Hindlimb muscle (tissue), 1 donor: ENCODE measurements at regions not wholly inside any gene's neighbourhood (a gene's known extent, or its start where the extent isn't known, plus 50 kb on each side); places are given as distances from the start of the nearest gene placed in this dataset.

Experiments used
- DNase-seq: peaks from one replicate; pipeline ENCODE4 v3.0.0-alpha.2; 2013

DNA sequence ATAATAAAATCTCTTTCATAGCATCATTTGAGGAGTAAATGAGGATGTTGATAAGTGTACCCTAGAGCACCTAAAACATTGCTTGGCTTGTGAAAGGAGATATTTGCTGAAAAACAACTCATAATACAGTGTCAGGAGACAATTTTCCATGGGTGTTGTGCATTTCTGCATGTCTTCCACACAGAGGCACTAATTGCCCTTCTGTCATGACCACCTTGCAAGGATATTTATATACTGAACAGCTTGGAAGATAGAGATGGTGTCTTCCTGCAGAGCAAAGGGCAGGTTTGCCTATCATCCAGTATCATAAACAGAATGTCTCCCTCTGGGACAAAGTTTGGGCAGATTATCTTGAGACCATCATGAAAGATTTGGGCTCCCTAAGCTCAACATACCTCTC is 495.2 kb upstream of the LRRN3 start:
- DNase-seq, result no peak

DNA sequence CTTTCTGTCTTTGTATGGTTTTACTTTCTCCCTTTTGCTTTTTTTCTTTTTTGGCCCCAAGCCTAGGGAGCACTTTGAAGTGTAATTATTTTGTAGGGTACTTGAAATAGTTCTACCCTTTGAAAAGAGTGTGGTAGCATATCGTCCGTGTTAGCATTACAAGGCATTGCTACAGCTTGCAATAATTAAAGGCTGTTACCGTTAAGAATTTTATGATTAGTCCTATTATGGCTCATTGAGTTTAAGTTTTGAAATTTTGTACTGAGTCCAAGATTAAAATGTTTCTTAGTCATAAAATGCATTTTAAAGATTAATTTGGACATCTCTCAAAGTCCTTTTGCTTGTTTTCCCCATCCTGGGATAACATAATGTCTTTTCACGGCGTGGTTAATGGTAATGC is 490.0 kb upstream of the LRRN3 start:
- no peak for DNase-seq

DNA sequence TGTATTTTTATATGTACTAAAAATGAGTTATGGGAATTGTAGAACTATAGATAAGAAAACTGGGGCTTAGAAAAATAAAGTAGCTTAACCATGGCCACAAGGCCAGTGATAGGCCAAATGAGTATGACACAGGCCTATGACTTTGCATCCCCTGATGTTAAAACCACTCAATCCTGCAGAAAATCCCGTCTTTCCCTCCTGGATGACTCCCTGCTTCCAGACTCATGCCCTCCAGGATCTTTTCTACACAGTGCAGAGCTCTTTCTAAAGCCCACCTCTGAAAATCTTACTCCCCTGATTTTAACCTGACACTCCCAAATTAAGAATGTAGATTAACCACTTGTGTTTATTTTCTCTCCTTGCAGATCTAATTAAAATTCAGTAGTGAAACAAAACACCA is 489.2 kb upstream of the LRRN3 start:
- DNase-seq, result no peak

DNA sequence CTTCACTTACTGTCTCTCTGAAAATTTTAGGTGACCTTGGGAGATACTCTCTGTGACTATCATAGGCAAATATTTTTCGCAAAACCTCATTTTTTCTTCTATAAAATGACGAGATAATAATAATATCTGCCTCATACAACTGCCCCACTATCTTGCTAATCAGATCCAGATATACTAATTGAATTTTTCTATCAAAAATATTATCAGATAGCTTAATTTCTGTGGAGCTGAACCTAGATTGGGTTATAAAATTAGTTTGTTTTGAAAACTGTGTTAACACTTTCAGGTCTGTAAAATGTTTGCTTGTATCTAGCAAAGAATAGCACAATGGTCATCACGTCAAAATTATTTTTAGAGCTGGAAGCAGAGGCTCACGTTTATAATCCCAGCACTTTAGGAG is 486.7 kb upstream of the LRRN3 start:
- no peak for DNase-seq

DNA sequence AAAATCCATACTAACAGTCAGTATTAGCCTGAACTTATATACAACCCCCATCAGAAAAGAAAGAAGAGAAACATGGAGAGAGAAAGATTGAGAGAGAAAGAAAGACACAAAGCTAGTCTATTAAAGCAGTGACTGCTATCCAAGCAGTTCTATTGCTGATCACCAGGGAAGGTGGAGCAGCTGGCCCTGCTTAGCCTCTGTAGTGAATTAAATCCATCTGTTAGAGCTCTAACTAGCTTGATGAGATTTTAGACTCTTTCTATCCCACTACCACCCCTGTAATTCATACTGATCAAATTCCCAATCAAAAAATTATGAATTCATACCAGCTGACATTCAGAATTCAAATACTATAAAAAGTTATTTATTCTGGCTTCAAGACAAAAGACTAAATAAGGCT is 486.0 kb upstream of the LRRN3 start:
- no peak for DNase-seq

DNA sequence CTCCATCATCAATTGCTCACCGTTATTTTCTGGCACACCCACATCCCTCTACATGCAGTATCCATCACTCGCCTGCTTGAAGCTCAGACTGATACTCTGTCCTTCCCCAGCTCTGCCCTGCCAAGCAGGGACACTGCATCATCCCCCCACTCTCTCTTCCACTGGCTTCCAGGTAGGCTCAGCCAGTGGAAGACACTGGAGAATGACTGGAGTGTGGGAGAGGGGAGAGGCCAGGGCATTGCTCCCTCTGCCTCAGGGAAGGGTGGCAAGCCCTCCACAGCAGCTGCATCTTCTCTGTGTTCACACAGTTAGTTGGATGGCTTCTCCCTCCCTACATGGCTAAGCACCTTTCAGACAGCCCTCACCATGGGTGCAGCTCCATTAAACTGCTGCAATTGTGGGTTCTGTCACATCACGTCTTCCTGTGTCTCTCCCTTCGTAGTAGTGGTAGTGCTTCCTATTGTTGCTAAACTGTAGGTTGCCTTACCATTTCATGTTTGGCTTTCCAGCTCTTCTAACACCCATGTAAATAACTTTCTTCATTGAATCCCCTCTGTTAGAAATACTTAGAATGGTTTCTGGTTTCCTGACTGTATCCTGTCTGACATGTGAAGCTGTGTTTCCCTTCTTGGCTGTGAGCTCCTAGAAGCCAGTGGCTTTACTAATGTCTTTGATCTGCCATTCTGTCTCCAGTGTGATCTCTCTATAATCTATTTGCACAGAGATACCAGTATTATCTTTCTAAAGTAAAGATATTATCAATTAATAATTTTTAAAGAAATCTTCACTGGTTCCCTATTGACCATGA is 483.7 kb upstream of the LRRN3 start:
- DNase-seq, result no peak

DNA sequence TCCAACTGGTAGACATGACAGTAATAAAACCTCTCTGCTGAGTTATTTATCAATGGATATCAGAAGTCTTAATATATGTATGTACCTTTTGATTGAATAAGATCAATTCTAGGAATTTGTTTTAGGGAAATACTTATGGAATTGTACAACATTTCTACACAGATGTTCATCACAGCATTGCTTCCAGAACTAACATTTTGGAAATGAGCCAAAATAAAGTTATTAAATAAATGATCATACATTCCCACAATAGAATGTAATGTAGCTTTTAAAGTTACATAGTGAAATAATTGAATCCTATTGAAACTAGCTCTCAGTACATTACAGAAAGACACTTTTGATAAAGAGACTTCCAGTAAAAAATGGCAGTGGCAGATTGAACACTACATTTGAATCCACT is 481.6 kb upstream of the LRRN3 start:
- DNase-seq, result no peak

DNA sequence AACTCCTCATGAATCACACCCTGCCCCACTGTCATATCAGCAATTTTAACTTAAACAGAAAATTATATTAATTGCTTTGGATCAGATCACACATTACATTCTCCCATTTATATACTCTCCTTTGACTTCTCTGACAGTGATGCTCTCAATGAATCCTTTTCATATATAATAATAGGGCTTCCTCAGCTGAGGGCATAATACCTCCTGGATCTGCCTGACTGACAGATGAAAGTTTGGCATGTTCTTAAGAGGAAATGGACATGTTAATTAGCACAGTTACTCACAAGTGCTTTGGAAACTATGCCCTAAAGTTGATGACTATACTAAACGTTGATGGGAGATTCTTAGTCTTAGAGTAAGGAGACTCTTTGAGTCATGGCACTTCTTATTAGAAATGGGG is 478.2 kb upstream of the LRRN3 start:
- DNase-seq, result no peak
